Osteocyte (in vitro differentiated cells): ENCODE measurements at regions not wholly inside any gene's neighbourhood (a gene's known extent, or its start where the extent isn't known, plus 50 kb on each side); places are given as distances from the start of the nearest gene placed in this dataset.

ENCODE experiments used
- DNase-seq: peaks from one replicate; pipeline ENCODE4 v3.0.0; 2021; ENCODE audit warnings: mixed read lengths; ENCODE audit not compliant: unreplicated experiment; ENCODE audit errors: extremely low spot score
- H3K27ac Mint-ChIP-seq: one replicate; pipeline ENCODE4 v1.8.0; 2021; ENCODE audit warnings: mild to moderate bottlenecking, mixed read lengths; ENCODE audit not compliant: unreplicated experiment
- H3K27me3 Mint-ChIP-seq: one replicate; pipeline ENCODE4 v1.8.0; 2021; ENCODE audit warnings: mixed read lengths; ENCODE audit not compliant: unreplicated experiment
- H3K36me3 Mint-ChIP-seq: one replicate; pipeline ENCODE4 v1.8.0; 2021; ENCODE audit warnings: mixed read lengths; ENCODE audit not compliant: unreplicated experiment
- H3K4me1 Mint-ChIP-seq: one replicate; pipeline ENCODE4 v1.8.0; 2021; ENCODE audit warnings: mixed read lengths; ENCODE audit not compliant: unreplicated experiment
- H3K4me3 Mint-ChIP-seq: one replicate; pipeline ENCODE4 v1.8.0; 2021; ENCODE audit warnings: mild to moderate bottlenecking, moderate library complexity, mixed read lengths; ENCODE audit not compliant: unreplicated experiment
- H3K9me3 Mint-ChIP-seq: one replicate; pipeline ENCODE4 v1.8.0; 2021; ENCODE audit warnings: mixed read lengths; ENCODE audit not compliant: unreplicated experiment
- CTCF ChIP-seq: fragments of 200-600 bp; sonication (generic); IDR thresholded peaks from 2 replicates; pipeline ENCODE4 v1.5.0; 2021; ENCODE audit warnings: antibody characterized with exemption, mild to moderate bottlenecking, moderate library complexity

- Mint-ChIP-seq H3K9me3 (peaks cover 14% of the 10 kb centered on the region), H3K27ac (no peak overlapping the region), H3K36me3 (no peaks in the 10 kb centered on the region), H3K4me3 (no peak overlapping the region), H3K27me3 (no peaks in the 10 kb centered on the region), H3K4me1 (no peaks in the 10 kb centered on the region)
- DNase-seq = no peak
- no peak for TF ChIP-seq CTCF
Measured at GRCh38 chr16:31819948-31820347, 53.7 kb upstream of the ZNF267 start.
